ENCODE measurements at regions not wholly inside any gene's neighbourhood (a gene's known extent, or its start where the extent isn't known, plus 50 kb on each side); places are given as distances from the start of the nearest gene placed in this dataset.
"Not testable (repeated sequence)": the region's sequence is repeated elsewhere in the genome, so short reads cannot be mapped to it uniquely, and the experiment has no call there.

DNA sequence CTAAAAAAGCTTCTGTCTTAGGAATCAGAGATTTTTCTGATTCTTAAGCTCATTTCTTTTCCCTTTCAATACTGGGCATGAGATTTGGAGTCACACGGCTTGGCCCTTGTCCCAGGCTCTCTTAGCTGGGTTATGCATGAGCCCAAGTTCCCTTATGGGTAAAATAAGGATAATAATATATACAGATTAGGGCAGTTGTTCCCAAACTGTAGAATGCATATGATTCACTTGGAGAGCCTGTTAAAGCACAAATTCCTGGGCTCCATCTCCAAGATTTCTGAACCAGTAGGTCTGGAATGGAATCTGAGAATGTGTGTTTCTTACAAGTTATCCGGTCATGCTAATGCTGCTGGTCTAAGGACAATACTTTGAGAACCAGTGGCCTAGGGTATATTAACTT is 154.0 kb downstream of the REEP3 start:
- DNase-seq (ENCODE audit: low read depth) = no peak

DNA sequence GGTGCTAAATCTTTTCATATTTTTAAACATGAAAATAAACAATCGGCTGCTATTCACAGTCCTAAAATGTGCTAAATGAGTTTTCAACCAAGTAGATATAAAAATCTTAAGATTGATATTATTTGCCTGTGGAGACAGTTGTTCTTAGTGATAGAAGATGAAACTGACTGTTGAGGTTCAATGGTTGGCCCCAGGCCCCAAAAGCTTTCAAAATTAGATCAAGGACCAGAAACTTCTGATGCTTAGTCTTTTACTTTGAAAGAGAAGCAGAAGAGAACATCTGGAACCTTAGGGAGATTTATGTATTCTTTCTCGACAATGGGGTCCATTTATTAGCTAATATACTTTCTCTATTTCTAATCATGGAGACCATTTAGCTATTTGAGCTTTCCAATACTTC is 155.8 kb downstream of the REEP3 start:
- DNase-seq (ENCODE audit: low read depth) = no peak

DNA sequence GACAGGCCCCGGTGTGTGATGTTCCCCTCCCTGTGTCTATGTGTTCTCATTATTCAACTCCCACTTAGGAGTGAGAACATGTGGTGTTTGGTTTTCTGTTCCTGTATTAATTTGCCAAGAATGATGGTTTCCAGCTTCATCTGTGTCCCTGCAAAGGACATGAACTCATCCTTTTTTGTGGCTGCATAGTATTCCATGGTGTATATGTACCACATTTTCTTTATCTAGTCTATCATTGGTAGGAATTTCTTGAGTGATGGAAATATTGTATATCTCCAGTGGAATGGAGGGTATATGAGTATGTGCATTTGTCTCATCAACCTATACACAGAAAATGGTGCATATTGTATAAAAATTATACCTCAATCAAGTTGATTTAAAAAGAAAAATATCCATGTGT is 159.3 kb downstream of the REEP3 start:
- not testable (repeated sequence) for DNase-seq (ENCODE audit: low read depth)

DNA sequence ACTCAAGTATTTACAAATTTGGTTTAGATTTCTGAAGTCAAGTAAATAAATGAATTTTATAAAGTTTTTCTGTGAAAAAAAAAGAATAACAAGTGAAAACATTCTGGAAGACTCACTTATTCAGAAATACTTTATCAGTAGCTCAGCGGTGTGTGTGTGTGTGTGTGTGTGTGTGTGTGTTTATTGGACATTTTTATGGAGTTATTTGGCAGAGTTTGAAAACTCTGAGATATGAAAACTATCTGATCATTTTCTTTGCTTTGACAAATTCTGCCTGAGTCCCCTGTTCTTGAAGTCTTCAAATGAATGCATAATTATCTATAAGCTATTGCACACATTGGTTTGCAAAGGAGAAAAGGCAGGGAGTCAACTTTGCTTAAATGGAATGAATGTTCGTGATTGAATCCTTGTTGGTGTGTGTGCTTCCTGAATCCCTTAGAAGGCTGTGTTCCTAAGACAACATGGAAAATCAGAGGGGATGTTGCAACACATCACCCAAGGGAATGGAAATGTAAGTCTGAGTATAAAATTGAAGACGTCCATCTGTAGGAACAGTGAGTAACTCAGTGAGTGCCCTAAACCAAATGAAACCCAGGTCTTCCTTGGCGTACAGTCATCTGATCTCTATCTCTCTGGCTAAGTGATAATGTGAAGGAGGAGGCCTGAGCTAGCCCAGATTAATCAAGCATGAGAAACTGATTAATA is 160.9 kb downstream of the REEP3 start:
- no peak for DNase-seq (ENCODE audit: low read depth)

DNA sequence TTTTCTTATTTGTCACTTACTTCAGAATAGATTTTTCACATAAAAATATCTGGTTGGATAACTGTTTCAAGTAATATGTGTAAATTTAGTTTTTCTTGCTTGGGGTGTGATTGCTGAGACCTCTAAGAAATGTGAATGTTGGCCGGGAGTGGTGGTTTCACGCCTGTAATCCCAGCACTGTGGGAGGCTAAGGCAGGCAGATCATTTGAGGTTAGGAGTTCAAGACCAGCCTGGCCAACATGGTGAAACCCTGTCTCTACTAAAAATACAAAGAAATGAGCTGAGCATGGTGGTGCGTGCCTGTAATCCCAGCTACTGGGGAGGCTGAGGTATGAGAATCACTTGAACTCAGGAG is 161.5 kb downstream of the REEP3 start:
- DNase-seq (ENCODE audit: low read depth) = not testable (repeated sequence)

DNA sequence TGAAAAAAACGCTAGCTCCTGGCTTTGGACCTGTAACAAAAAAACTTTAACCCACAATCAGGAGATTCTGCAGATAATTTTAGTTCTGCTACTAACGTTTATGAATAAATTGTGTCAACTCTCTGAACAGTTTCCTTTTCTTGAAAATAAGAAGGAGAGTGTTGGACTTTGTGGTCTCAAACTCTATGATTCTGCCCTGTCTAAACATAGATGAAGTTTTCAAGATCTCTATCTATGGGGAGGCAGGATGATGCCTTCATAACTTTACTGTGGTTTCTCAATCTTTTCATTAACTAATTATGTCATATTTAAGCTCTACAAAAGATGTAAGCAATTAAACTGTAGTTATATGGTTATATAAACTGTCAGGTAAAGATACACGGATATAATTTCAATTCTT is 162.0 kb downstream of the REEP3 start:
- DNase-seq (ENCODE audit: low read depth) = no peak

DNA sequence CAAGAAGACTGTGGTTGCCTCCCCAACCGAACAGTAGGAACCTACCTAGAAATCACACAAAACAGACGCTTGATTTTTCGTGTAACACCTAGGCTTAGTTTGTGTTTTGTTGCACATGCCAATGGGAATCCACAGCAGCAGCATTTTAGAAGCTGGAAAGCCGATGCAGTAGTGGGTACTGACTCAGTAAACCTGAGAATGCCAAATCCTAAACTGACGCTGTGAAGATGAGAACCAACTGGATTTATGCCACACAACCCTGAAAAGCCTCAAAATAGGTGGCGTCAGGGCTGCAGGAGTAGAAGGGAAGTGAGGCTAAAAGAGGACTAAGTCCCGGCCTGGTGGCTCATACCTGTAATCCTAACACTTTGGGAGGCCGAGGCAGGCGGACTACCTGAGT is 162.5 kb downstream of the REEP3 start:
- DNase-seq (ENCODE audit: low read depth) = no peak

DNA sequence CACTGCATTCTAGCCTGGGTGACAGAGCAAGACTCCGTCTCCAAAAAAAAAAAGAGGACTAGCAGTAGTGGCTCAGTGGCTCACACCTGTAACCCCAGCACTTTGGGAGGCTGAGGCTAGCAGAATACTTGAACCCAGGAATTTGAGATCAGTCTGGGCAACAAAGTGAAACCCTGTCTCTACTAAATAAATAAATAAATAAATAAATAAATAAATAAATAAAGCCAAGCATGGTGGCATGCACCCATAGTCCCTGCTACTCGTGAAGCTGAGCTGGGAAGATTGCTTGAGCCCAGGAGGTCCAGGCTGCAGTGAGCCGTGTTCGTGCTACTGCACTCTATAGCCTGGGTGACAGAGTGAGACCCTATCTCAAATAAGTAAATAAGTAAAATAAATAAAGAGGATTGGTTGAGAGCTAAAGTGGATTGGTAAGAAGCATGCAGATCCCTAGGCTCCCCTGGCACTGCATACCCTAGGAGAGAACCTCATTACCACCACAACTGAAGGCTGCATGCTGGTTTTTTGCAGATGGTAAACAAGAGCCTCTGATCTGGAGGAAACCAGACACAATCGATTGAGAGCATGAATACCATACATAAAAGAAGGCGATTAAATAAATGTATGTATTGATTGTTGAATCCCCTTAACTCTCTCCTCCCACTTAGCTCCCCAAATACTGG is 163.2 kb downstream of the REEP3 start:
- DNase-seq (ENCODE audit: low read depth) = no peak

DNA sequence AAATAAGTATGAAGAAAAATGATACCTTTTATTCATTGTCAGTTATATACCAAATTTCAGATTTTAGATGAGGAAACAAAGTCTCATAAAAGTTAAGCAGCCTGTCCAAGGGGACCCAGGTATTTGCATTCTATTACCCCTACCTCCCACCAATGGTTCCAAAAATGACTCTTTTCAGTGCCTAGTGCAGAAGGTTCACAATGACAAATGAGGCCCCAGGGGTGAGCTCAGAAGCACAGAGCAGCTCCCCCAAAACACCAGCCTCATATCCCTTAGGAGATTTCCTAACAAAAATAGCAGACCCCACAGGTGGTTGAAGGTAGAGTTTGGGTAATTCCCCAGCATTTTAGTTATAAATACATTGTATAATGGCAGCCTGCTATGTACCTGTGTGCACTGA is 168.6 kb downstream of the REEP3 start:
- DNase-seq (ENCODE audit: low read depth) = no peak

DNA sequence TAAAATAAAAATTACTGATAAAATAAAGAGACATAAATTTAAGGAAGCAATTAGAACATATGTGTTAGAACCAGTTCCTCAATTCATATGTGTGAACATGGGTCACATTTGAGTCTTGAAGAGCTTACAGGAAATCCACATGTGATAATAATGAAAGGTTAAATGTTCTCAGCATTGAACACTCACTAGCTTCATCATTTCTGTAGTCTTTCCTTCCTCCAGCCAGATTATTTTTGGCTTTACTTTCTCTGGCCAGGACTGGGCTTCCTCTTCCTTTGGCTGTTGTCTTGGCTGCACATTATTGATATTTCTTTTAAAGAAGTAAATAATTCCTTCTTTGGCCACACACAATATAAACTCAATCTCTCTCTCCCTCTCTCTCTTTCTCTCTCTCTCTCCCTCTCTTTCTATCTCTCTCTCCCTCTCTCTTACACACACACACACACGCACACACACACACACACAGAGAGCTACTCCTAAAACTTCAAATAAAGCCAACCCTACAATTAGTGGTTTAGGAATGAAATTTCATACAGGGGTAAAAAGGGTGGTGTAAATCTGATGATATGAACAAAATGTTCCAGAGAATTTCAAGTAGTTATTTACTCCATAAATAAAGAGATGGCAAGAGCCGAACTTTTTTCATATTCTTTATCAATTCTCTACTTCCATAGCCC is 171.2 kb downstream of the REEP3 start:
- no peak for DNase-seq (ENCODE audit: low read depth)

DNA sequence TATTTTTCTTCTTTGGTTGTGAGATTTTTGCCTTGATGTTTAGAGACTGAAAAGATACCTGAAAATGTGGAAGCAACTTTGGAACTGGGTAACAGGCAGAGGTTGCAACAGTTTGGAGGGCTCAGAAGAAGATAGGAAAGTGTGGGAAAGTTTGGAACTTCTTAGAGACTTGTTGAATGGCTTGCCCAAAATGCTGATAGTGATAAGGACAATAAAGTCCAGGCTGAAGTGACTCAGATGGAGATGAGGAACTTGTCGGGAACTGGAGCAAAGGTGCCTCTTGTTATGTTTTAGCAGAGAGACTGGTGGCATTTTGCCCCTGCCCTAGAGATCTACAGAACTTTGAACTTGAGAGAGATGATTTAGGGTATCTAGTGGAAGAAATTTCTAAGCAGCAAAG is 171.8 kb downstream of the REEP3 start:
- DNase-seq (ENCODE audit: low read depth) = not testable (repeated sequence)

DNA sequence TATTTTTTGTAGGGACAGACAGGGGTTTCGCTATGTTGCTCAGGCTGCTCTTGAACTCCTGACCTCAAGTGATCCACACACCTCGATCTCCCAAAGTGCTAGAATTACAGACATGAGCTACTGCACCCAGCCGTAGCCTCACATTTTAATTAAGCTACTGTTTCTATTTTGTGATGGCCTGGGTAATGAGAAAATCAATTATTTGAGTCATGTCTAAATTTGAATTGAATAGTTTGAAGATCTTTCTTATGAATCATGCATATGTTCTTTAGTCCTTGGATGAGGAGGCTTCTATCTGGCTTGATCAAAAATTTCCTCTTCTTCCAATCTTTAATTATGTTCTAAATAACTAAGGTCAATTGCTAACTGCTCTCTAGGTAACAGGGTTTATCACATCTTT is 175.0 kb downstream of the REEP3 start:
- no peak for DNase-seq (ENCODE audit: low read depth)

DNA sequence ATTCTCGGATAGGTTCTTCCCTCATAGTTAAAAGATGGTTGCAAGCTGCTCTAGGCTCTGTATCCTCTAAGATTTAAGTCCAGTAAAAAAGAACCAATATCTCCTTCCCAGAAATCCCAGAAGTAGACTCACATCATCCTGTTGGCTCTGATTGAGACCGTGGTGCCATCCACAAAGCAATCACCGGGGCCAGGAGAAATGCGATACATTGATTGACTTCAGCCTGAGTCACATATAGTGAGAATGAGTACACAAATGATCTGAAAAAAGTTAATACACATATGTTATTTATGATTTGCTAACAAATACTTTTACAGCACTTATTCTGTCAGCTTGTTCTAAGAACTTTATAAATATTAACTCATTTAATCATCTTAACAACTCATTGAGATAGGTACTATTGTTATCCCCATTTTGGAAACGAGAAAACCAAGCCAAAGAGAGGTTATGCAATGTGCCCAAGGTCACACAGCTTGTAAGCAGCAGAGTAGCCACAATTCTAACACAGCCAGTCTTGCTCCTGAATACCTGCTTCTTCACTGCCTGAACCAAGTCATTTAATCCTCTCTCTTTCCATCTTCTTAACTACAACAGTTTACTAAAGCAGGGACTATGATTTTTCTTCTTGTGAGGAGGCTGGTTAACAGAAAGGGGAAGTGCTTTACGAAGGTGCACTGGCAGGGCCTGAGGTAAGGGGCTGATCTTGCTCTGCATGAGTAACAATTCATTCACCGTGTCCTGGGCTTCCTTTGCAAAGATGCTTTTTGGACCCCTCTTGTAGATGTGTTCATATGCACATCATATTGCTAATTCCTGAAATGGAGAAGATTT is 177.0 kb downstream of the REEP3 start:
- DNase-seq (ENCODE audit: low read depth) = no peak

DNA sequence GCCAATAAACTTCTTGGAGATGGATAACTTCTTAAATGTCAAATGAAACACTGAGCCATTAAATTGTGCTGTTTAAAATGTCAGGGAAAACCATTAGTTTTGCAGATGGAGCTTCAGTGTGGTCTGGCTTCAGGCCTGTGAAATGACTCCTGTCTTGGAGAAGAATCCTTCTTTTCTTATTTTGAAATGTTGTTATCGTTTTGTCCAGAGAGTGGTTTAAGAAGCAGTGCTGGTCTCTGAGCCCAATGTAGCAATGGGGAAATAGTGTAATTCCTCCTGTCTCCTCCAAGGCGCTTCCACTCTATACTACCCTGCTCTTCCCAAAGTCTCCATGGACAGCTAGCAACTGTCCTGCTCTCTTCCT is 177.6 kb downstream of the REEP3 start:
- no peak for DNase-seq (ENCODE audit: low read depth)

DNA sequence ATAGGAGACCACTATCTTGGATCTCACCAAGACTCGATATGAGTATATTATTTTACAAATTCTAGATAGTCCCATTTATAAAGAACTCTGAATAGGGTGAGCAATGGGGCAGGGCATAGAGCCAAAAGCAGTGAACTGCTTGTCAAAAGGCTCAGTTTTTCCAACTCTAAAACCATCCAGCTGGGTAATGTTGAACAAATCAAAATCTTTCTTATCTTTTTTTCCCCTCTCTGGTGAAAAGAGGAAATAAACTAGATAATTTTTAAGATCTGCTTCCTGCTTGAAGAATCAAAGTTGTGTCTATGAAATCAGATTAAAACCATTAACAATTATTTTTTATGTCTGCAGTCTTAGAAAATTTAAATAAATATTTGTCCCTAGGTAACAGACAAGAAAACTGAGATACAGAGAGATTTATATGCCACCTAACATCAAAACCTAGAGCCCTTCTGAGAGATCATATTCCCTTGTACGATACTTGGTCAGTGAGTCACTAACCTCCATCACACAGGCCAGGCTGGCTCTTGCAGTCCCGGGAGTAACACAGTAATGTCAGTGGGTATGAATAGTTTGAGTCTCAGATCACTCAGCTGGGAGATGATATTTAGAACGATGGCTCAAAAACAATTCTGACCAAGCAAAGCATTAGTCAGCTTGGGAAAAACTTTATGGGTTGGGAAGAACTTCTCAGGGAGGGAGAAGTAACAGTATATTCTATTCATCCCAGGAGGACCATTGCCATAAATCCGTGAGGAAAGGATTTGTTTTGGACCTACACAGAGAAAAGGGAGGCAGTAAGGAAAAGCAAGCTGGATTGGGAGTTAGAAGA is 178.8 kb downstream of the REEP3 start:
- DNase-seq (ENCODE audit: low read depth) = no peak

DNA sequence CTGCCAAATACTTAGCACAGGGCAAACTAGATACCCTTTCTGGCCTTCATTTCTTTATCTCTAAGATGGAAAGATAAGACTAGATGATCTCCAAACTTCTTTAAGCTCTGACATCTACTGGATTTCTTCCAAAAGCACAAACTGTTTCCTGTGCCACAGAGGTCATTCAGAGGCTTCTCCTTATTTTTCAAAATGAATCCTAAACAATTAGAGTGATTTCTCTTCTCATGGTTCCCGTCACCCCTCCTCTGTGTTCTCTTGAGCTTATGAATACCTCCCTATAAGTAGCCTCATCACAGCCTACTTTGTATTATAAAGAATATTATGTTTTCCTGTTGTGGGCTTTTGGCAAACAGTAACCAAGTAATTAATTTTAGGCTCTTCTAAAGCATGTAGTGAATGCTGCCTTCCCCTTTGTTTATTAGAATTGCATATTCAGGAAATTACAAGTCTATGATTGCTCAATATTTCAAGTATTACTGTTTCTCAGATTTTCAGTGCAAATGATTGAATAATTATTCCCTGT is 179.5 kb downstream of the REEP3 start:
- no peak for DNase-seq (ENCODE audit: low read depth)

DNA sequence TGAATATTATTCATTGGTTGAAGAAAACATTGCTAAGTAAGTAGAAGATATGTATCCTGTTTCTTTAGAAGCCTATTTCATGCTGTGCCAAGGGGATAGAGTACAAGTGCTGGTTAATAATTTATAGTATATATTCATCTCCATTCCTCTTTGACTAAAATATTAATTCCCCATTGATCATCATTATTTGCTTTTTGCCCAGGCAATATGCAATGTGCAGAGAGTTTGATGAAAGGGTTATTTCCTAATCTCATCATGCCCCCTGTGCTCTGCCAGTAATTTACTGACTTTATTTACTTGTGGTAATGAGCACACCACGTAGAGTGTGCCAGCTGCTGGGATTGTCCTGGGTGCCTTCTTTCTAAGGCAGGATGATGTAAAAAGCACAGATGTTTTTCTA is 180.9 kb downstream of the REEP3 start:
- no peak for DNase-seq (ENCODE audit: low read depth)

DNA sequence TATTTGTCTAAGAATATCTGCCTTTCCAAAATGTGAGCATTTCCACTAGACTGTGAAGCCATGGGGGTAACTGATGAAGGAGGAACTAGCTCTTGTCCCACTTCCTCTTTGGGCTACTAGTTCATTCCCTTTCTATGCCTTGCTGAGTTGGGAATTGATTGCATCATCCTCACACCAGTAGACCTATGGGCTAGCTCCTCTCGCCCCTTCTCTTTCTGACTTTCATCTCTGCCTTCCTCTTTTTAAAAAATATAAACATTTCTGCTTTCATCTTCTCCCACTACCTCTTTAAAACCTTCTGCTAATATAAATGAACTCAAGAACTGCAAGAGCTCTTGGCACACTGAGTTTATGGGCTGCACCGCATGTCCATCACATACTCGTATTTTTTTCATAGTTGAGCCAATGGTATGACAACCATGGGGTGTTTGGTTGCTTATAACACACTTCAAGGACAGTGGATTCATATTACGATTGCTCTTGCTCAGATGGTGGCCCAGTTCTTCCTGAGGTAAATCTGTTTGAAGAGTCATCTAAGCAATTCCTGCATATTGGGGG is 182.0 kb downstream of the REEP3 start:
- no peak for DNase-seq (ENCODE audit: low read depth)

DNA sequence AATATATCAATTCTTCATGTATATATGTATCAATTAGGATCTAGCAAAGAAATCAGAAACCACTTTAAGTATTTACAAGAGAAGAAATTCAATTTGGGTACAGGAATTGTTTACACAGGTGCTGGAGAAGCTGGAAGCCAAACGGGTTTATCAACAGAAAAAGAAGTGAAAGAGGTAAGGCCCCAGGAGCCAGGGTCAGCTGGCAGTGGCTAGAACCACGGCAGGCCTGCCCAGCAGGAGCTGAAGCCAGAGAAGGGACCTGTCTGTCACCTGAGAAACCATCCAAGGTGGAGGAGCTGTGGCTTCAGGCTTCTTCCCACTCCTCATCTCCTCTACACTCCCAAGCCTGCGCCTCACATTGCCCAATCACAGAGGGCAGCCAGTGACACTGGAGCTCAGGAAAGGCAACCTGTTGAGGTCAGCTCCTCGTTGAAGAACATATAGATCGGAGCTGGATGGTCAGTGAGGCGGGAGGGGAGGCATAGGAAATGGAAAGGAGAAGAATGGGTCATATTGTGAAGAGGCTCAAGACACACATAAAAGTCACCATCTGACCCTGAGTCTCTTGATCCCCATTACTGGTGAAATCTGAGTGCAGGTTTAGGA is 182.6 kb downstream of the REEP3 start:
- DNase-seq (ENCODE audit: low read depth) = no peak

DNA sequence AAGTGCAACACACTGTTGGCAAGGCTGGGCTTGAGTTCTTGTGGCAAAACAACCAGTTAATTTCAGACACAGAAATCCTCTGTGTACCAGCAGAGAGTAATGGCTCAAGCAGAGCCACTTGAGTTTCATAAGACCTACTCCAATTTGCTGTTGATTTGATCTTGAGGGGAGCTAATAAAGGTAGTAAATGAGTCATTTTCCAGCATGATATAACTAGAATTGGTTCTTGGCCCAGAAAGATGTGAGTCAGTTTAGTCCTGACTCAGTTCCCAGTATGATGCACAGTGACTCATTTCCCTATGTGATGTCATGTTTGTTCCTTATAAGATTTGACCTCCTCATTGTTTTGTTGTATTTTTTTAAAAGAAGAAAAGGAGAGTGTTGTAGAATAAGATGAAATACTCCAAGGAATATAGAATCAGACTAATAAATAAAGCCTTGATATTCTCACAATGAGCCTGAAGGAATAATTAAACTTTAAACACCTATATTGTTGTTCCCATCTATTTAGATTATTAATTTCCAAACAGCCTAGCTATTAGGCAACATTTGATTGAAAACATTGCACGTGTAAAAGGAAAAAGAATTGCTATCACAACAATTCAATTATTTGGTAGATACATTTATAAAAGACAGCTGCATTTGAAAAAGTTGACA is 186.2 kb downstream of the REEP3 start:
- no peak for DNase-seq (ENCODE audit: low read depth)

Data from stimulated activated CD8-positive, alpha-beta memory T cell treated with anti-CD3 and anti-CD28 coated beads, Interleukin-7, amount 100 ng/mL, for 24 hours (primary cell).